SK-N-MC (cell line): ENCODE measurements at regions not wholly inside any gene's neighbourhood (a gene's known extent, or its start where the extent isn't known, plus 50 kb on each side); places are given as distances from the start of the nearest gene placed in this dataset.

Experiments
- EZH2 ChIP-seq: fragments of 200-600 bp; sonication (generic); IDR thresholded peaks from one replicate; pipeline ENCODE4 v1.6.1; 2017; ENCODE audit warnings: antibody characterized with exemption
- FOXP2 ChIP-seq: optimal IDR thresholded peaks from 2 replicates; pipeline ENCODE3; 2011; ENCODE audit warnings: mild to moderate bottlenecking, moderate library complexity; ENCODE audit not compliant: insufficient read depth; ENCODE audit errors: extremely low read length, control extremely low read depth
- POLR2AphosphoS5 ChIP-seq: IDR thresholded peaks from 2 replicates; pipeline ENCODE4 v1.6.1; 2012; ENCODE audit warnings: mild to moderate bottlenecking, low read depth, low read length, borderline replicate concordance

GRCh38 chr5:3361811-3362605 is 233.6 kb upstream of the IRX1 start:
- TF ChIP-seq POLR2AphosphoS5, result no peak
- TF ChIP-seq EZH2, result no peak
- TF ChIP-seq FOXP2, result no peak
